ENCODE measurements at regions not wholly inside any gene's neighbourhood (a gene's known extent, or its start where the extent isn't known, plus 50 kb on each side); places are given as distances from the start of the nearest gene placed in this dataset.

DNA sequence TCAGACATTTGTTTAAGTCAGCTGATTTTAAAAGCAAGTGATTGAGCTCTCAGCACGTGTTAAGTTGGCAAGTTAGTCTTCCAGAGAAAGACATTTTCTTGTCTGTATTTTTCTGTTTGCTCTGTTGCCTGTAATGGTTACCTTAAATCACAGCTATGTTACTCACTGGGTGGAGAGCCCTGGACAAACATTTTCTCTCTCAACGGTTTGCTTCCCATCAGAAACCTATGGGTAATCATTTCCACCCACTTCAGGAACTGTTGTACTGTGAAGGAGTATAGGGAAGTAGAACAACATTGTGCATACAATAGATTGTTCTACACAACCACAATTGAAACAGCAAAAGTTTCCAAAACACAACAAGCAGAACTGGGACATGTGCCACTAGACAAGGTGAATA, 113.9 kb upstream of the DPT start:
- TF ChIP-seq POLR2A (IDR thresholded peaks at IDR 0.05; ENCODE audit: low read depth, low read length), result no peak
- TF ChIP-seq POLR2AphosphoS5 (IDR thresholded peaks at IDR 0.05; ENCODE audit: low read depth, low read length), result no peak
- no peak for TF ChIP-seq TAF1 (IDR thresholded peaks at IDR 0.05; ENCODE audit: low read depth, low read length)
